Suppressor macrophage treated with lipopolysaccharide for 4 hours (primary cell): ENCODE measurements at regions not wholly inside any gene's neighbourhood (a gene's known extent, or its start where the extent isn't known, plus 50 kb on each side); places are given as distances from the start of the nearest gene placed in this dataset.

Experiments
- DNase-seq: peaks from one replicate; pipeline ENCODE4 v3.0.0-alpha.2; 2020

GRCh38 chr5:117461966-117462365, 887.3 kb upstream of the SEMA6A start:
- DNase-seq, result no peak

- no peak for DNase-seq
Measured at GRCh38 chr5:117461403-117461802, 886.8 kb upstream of the SEMA6A start.

- DNase-seq, result no peak
Measured at GRCh38 chr5:117457656-117458055, 883.0 kb upstream of the SEMA6A start.

GRCh38 chr5:117456866-117457470, 882.3 kb upstream of the SEMA6A start:
- no peak for DNase-seq

GRCh38 chr5:117455236-117456233, 880.9 kb upstream of the SEMA6A start:
- no peak for DNase-seq

GRCh38 chr5:117454716-117455212, 880.1 kb upstream of the SEMA6A start:
- DNase-seq, result peak; percentile 49

- DNase-seq, result no peak
Measured at GRCh38 chr5:117436846-117437245, 862.2 kb upstream of the SEMA6A start.

- DNase-seq, result no peak
Measured at GRCh38 chr5:117435203-117435602, 860.6 kb upstream of the SEMA6A start.

- no peak for DNase-seq
Measured at GRCh38 chr5:117434254-117434653, 859.6 kb upstream of the SEMA6A start.

GRCh38 chr5:117433818-117434217, 859.2 kb upstream of the SEMA6A start:
- no peak for DNase-seq

GRCh38 chr5:117431091-117431490, 856.5 kb upstream of the SEMA6A start:
- DNase-seq, result no peak

- no peak for DNase-seq
Measured at GRCh38 chr5:117425163-117425562, 850.5 kb upstream of the SEMA6A start.

- no peak for DNase-seq
Measured at GRCh38 chr5:117424559-117424958, 849.9 kb upstream of the SEMA6A start.

- no peak for DNase-seq
Measured at GRCh38 chr5:117417501-117417900, 842.9 kb upstream of the SEMA6A start.

- no peak for DNase-seq
Measured at GRCh38 chr5:117414926-117415325, 840.3 kb upstream of the SEMA6A start.

- no peak for DNase-seq
Measured at GRCh38 chr5:117411701-117412100, 837.1 kb upstream of the SEMA6A start.

GRCh38 chr5:117405197-117405596, 830.6 kb upstream of the SEMA6A start:
- DNase-seq, result no peak

- no peak for DNase-seq
Measured at GRCh38 chr5:117394506-117395157, 820.0 kb upstream of the SEMA6A start.

- DNase-seq, result no peak
Measured at GRCh38 chr5:117393125-117393524, 818.5 kb upstream of the SEMA6A start.

GRCh38 chr5:117380316-117380715, 805.7 kb upstream of the SEMA6A start:
- no peak for DNase-seq

- no peak for DNase-seq
Measured at GRCh38 chr5:117379521-117379920, 804.9 kb upstream of the SEMA6A start.

- no peak for DNase-seq
Measured at GRCh38 chr5:117376748-117377147, 802.1 kb upstream of the SEMA6A start.

- no peak for DNase-seq
Measured at GRCh38 chr5:117359895-117360294, 785.3 kb upstream of the SEMA6A start.

- DNase-seq, result no peak
Measured at GRCh38 chr5:117357886-117358285, 783.3 kb upstream of the SEMA6A start.
